ENCODE measurements at regions not wholly inside any gene's neighbourhood (a gene's known extent, or its start where the extent isn't known, plus 50 kb on each side); places are given as distances from the start of the nearest gene placed in this dataset.

- TF ChIP-seq, protein P1, sequence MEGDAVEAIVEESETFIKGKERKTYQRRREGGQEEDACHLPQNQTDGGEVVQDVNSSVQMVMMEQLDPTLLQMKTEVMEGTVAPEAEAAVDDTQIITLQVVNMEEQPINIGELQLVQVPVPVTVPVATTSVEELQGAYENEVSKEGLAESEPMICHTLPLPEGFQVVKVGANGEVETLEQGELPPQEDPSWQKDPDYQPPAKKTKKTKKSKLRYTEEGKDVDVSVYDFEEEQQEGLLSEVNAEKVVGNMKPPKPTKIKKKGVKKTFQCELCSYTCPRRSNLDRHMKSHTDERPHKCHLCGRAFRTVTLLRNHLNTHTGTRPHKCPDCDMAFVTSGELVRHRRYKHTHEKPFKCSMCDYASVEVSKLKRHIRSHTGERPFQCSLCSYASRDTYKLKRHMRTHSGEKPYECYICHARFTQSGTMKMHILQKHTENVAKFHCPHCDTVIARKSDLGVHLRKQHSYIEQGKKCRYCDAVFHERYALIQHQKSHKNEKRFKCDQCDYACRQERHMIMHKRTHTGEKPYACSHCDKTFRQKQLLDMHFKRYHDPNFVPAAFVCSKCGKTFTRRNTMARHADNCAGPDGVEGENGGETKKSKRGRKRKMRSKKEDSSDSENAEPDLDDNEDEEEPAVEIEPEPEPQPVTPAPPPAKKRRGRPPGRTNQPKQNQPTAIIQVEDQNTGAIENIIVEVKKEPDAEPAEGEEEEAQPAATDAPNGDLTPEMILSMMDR (IDR thresholded peaks at IDR 0.05; ENCODE audit: insufficient read depth, missing control alignments), result no peak
- no peak for DNase-seq (ENCODE audit: insufficient read length, low spot score)
- FAIRE-seq, result no peak
Measured at GRCh38 chr13:58239774-58240268, 608.3 kb downstream of the PCDH17 start.

- FAIRE-seq, result no peak
- TF ChIP-seq, protein P1 (IDR thresholded peaks at IDR 0.05; ENCODE audit: insufficient read depth, missing control alignments), result no peak
Measured at GRCh38 chr13:58247080-58247479, 615.5 kb downstream of the PCDH17 start.

GRCh38 chr13:58254943-58255342 lies 623.4 kb downstream of the PCDH17 start:
- no peak for FAIRE-seq
- TF ChIP-seq, protein P1 (IDR thresholded peaks at IDR 0.05; ENCODE audit: insufficient read depth, missing control alignments), result no peak
- DNase-seq (ENCODE audit: insufficient read length, low spot score), result no peak

More at GRCh38 chr13:58247080-58247479, 615.5 kb downstream of the PCDH17 start:
- no peak for DNase-seq (ENCODE audit: insufficient read length, low spot score)

GRCh38 chr13:58266271-58266670 lies 634.7 kb downstream of the PCDH17 start:
- TF ChIP-seq, protein P1 (IDR thresholded peaks at IDR 0.05; ENCODE audit: insufficient read depth, missing control alignments), result no peak
- DNase-seq (ENCODE audit: insufficient read length, low spot score) (no peak), FAIRE-seq (peak; percentile 90)

- TF ChIP-seq, protein P1 (IDR thresholded peaks at IDR 0.05; ENCODE audit: insufficient read depth, missing control alignments), result no peak
- no peak for DNase-seq (ENCODE audit: insufficient read length, low spot score)
- FAIRE-seq, result no peak
Measured at GRCh38 chr13:58298556-58299135, 667.1 kb downstream of the PCDH17 start.

GRCh38 chr13:58300224-58300623 lies 668.7 kb downstream of the PCDH17 start:
- DNase-seq (ENCODE audit: insufficient read length, low spot score), result no peak
- FAIRE-seq, result no peak

More at GRCh38 chr13:58300224-58300623, 668.7 kb downstream of the PCDH17 start:
- TF ChIP-seq, protein P1 (IDR thresholded peaks at IDR 0.05; ENCODE audit: insufficient read depth, missing control alignments), result no peak
